Mesothelial cell of epicardium (in vitro differentiated cells): ENCODE measurements at regions not wholly inside any gene's neighbourhood (a gene's known extent, or its start where the extent isn't known, plus 50 kb on each side); places are given as distances from the start of the nearest gene placed in this dataset.

Source experiments
- DNase-seq, 2 experiments: peaks; one replicate each; pipeline ENCODE4 v3.0.0; 2021; ENCODE audit warnings: low spot score in 2 of 2; ENCODE audit not compliant: unreplicated experiment in 2 of 2
- H3K27ac Mint-ChIP-seq: 2 replicates; pipeline ENCODE4 v1.8.0; 2021; ENCODE audit warnings: mixed read lengths
- H3K27me3 Mint-ChIP-seq: 2 replicates; pipeline ENCODE4 v1.8.0; 2021; ENCODE audit warnings: low read depth, mixed read lengths
- H3K36me3 Mint-ChIP-seq: 2 replicates; pipeline ENCODE4 v1.8.0; 2021; ENCODE audit warnings: mixed read lengths
- H3K4me1 Mint-ChIP-seq: 2 replicates; pipeline ENCODE4 v1.8.0; 2021; ENCODE audit warnings: mixed read lengths
- H3K4me3 Mint-ChIP-seq: 2 replicates; pipeline ENCODE4 v1.8.0; 2021; ENCODE audit warnings: mild to moderate bottlenecking, moderate library complexity, mixed read lengths
- H3K9me3 Mint-ChIP-seq: 2 replicates; pipeline ENCODE4 v1.8.0; 2021; ENCODE audit warnings: mixed read lengths
- CTCF ChIP-seq: fragments of 200-600 bp; sonication (generic); IDR thresholded peaks from one replicate; pipeline ENCODE4 v1.5.0; 2021; ENCODE audit warnings: antibody characterized with exemption; ENCODE audit not compliant: unreplicated experiment

GRCh38 chr4:15327311-15328298, 100.2 kb upstream of the C1QTNF7 start:
- H3K4me1 Mint-ChIP-seq: peaks cover 8% of the 10 kb centered on the region

GRCh38 chr4:15331930-15332329, 95.9 kb upstream of the C1QTNF7 start:
- Mint-ChIP-seq H3K27ac (no peak overlapping the region), H3K4me3 (no peak overlapping the region), H3K27me3 (no peaks in the 10 kb centered on the region), H3K9me3 (peaks cover 2% of the 10 kb centered on the region), H3K36me3 (no peaks in the 10 kb centered on the region), H3K4me1 (peaks cover 16% of the 10 kb centered on the region)
- DNase-seq: no peak
- no peak for TF ChIP-seq CTCF

More at GRCh38 chr4:15327311-15328298, 100.2 kb upstream of the C1QTNF7 start:
- DNase-seq: no peak
- Mint-ChIP-seq H3K27me3 (no peaks in the 10 kb centered on the region), H3K4me3 (no peak overlapping the region), H3K9me3 (peaks cover 4% of the 10 kb centered on the region), H3K36me3 (no peaks in the 10 kb centered on the region), H3K27ac (no peak overlapping the region)
- no peak for TF ChIP-seq CTCF

- H3K9me3 Mint-ChIP-seq: peaks cover 4% of the 10 kb centered on the region
These were observed 95.5 kb upstream of the C1QTNF7 start for GRCh38 chr4:15332377-15332776.

GRCh38 chr4:15333692-15334633, 93.9 kb upstream of the C1QTNF7 start:
- no peak overlapping the region for H3K4me3 Mint-ChIP-seq

More at GRCh38 chr4:15332377-15332776, 95.5 kb upstream of the C1QTNF7 start:
- H3K27me3 Mint-ChIP-seq: no peaks in the 10 kb centered on the region
- TF ChIP-seq CTCF: no peak
- no peak overlapping the region for H3K4me3 Mint-ChIP-seq
- no peak for DNase-seq
- no peak overlapping the region for H3K27ac Mint-ChIP-seq
- peaks cover 19% of the 10 kb centered on the region for H3K4me1 Mint-ChIP-seq
- no peaks in the 10 kb centered on the region for H3K36me3 Mint-ChIP-seq

More at GRCh38 chr4:15333692-15334633, 93.9 kb upstream of the C1QTNF7 start:
- Mint-ChIP-seq H3K4me1 (peaks cover 22% of the 10 kb centered on the region), H3K27me3 (no peaks in the 10 kb centered on the region), H3K36me3 (no peaks in the 10 kb centered on the region), H3K9me3 (peaks cover 4% of the 10 kb centered on the region), H3K27ac (no peak overlapping the region)
- TF ChIP-seq CTCF: no peak
- DNase-seq: no peak
